ENCODE measurements at regions not wholly inside any gene's neighbourhood (a gene's known extent, or its start where the extent isn't known, plus 50 kb on each side); places are given as distances from the start of the nearest gene placed in this dataset.
"Not testable (repeated sequence)": the region's sequence is repeated elsewhere in the genome, so short reads cannot be mapped to it uniquely, and the experiment has no call there.

- no peak for ATAC-seq
These were observed 125.1 kb upstream of the KCTD7 start for GRCh38 chr7:66503551-66504031.

GRCh38 chr7:66504131-66504530 is 124.5 kb upstream of the KCTD7 start:
- ATAC-seq: no peak

- no peak for ATAC-seq
These were observed 123.7 kb upstream of the KCTD7 start for GRCh38 chr7:66505009-66505408.

GRCh38 chr7:66505531-66506451 is 122.9 kb upstream of the KCTD7 start:
- peak; percentile 14 for ATAC-seq

GRCh38 chr7:66506703-66507102 is 122.0 kb upstream of the KCTD7 start:
- ATAC-seq: not testable (repeated sequence)

GRCh38 chr7:66507764-66508296 is 120.9 kb upstream of the KCTD7 start:
- ATAC-seq: no peak

- ATAC-seq: no peak
These were observed 120.2 kb upstream of the KCTD7 start for GRCh38 chr7:66508431-66508830.

GRCh38 chr7:66514050-66514449 is 114.6 kb upstream of the KCTD7 start:
- ATAC-seq: no peak

- peak; percentile 56 for ATAC-seq
These were observed 111.3 kb upstream of the KCTD7 start for GRCh38 chr7:66517212-66517909.

GRCh38 chr7:66518151-66518691 is 110.5 kb upstream of the KCTD7 start:
- ATAC-seq: no peak

- no peak for ATAC-seq
These were observed 107.0 kb upstream of the KCTD7 start for GRCh38 chr7:66521675-66522074.

- ATAC-seq: peak; percentile 55
These were observed 106.2 kb upstream of the KCTD7 start for GRCh38 chr7:66522518-66522917.

GRCh38 chr7:66523409-66523808 is 105.3 kb upstream of the KCTD7 start:
- no peak for ATAC-seq

- ATAC-seq: peak; percentile 5
These were observed 103.9 kb upstream of the KCTD7 start for GRCh38 chr7:66524738-66525137.

GRCh38 chr7:66526782-66527181 is 101.9 kb upstream of the KCTD7 start:
- ATAC-seq: not testable (repeated sequence)

- ATAC-seq: no peak
These were observed 100.0 kb upstream of the KCTD7 start for GRCh38 chr7:66528652-66529051.

- ATAC-seq: no peak
These were observed 98.6 kb upstream of the KCTD7 start for GRCh38 chr7:66529883-66530610.

- ATAC-seq: no peak
These were observed 93.0 kb upstream of the KCTD7 start for GRCh38 chr7:66535414-66536329.

- ATAC-seq: no peak
These were observed 91.3 kb upstream of the KCTD7 start for GRCh38 chr7:66537380-66537779.

GRCh38 chr7:66537876-66538275 is 90.8 kb upstream of the KCTD7 start:
- ATAC-seq: no peak

- ATAC-seq: no peak
These were observed 89.4 kb upstream of the KCTD7 start for GRCh38 chr7:66539264-66539623.
